ENCODE measurements at regions not wholly inside any gene's neighbourhood (a gene's known extent, or its start where the extent isn't known, plus 50 kb on each side); places are given as distances from the start of the nearest gene placed in this dataset.

GRCh38 chr12:42730291-42730690, 140.7 kb upstream of the PRICKLE1 start:
- TF ChIP-seq, protein P1, sequence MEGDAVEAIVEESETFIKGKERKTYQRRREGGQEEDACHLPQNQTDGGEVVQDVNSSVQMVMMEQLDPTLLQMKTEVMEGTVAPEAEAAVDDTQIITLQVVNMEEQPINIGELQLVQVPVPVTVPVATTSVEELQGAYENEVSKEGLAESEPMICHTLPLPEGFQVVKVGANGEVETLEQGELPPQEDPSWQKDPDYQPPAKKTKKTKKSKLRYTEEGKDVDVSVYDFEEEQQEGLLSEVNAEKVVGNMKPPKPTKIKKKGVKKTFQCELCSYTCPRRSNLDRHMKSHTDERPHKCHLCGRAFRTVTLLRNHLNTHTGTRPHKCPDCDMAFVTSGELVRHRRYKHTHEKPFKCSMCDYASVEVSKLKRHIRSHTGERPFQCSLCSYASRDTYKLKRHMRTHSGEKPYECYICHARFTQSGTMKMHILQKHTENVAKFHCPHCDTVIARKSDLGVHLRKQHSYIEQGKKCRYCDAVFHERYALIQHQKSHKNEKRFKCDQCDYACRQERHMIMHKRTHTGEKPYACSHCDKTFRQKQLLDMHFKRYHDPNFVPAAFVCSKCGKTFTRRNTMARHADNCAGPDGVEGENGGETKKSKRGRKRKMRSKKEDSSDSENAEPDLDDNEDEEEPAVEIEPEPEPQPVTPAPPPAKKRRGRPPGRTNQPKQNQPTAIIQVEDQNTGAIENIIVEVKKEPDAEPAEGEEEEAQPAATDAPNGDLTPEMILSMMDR (IDR thresholded peaks at IDR 0.05 in 2 of 3, conservative IDR thresholded peaks at IDR 0.05 in 1 of 3; ENCODE audit: borderline replicate concordance in 1 of 3, insufficient read depth in 1 of 3, low read depth in 2 of 3, low read length in 2 of 3), result no peak
- TF ChIP-seq RAD21 (IDR thresholded peaks at IDR 0.05; ENCODE audit: low read depth) (no peak), SP1 (IDR thresholded peaks at IDR 0.05; ENCODE audit: low read depth) (no peak), POLR2A (IDR thresholded peaks at IDR 0.05; ENCODE audit: borderline replicate concordance, extremely low read depth, insufficient read depth, insufficient read length) (no peak), CEBPB (IDR thresholded peaks at IDR 0.05; ENCODE audit: low read depth) (no peak), SRF (IDR thresholded peaks at IDR 0.05; ENCODE audit: low read depth) (no peak)
- TF ChIP-seq, protein P2, sequence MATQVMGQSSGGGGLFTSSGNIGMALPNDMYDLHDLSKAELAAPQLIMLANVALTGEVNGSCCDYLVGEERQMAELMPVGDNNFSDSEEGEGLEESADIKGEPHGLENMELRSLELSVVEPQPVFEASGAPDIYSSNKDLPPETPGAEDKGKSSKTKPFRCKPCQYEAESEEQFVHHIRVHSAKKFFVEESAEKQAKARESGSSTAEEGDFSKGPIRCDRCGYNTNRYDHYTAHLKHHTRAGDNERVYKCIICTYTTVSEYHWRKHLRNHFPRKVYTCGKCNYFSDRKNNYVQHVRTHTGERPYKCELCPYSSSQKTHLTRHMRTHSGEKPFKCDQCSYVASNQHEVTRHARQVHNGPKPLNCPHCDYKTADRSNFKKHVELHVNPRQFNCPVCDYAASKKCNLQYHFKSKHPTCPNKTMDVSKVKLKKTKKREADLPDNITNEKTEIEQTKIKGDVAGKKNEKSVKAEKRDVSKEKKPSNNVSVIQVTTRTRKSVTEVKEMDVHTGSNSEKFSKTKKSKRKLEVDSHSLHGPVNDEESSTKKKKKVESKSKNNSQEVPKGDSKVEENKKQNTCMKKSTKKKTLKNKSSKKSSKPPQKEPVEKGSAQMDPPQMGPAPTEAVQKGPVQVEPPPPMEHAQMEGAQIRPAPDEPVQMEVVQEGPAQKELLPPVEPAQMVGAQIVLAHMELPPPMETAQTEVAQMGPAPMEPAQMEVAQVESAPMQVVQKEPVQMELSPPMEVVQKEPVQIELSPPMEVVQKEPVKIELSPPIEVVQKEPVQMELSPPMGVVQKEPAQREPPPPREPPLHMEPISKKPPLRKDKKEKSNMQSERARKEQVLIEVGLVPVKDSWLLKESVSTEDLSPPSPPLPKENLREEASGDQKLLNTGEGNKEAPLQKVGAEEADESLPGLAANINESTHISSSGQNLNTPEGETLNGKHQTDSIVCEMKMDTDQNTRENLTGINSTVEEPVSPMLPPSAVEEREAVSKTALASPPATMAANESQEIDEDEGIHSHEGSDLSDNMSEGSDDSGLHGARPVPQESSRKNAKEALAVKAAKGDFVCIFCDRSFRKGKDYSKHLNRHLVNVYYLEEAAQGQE (IDR thresholded peaks at IDR 0.05; ENCODE audit: low read depth), result no peak
